Lung (tissue), 11 donors: ENCODE measurements at regions not wholly inside any gene's neighbourhood (a gene's known extent, or its start where the extent isn't known, plus 50 kb on each side); places are given as distances from the start of the nearest gene placed in this dataset.

Experiments
- ATAC-seq: fragments of 200-7000 bp; cut with Tn5 transposase; one replicate; pipeline ENCODE4 v1.9.1; 2020; ENCODE audit warnings: moderate number of reproducible peaks; ENCODE audit not compliant: insufficient read depth, low FRiP score
- DNase-seq, 3 donors: peaks; one replicate each; pipeline ENCODE4 v3.0.0-alpha.2; 2013 to 2017
- H3K27ac ChIP-seq, 2 donors: one replicate each; pipeline ENCODE4 v1.5.1; 2013; ENCODE audit warnings: mild to moderate bottlenecking in 2 of 2, moderate library complexity in 2 of 2, control low read depth in 1 of 2, inconsistent platforms in 1 of 2, low read depth in 1 of 2, low read length in 1 of 2
- H3K27me3 ChIP-seq, 3 donors: one replicate each; pipeline ENCODE4 v1.5.1; 2013; ENCODE audit warnings: low read length in 2 of 3; ENCODE audit not compliant: control insufficient read depth in 3 of 3, insufficient read depth in 3 of 3
- H3K36me3 ChIP-seq, 4 donors: one replicate each; pipeline ENCODE4 v1.5.1; 2013; ENCODE audit warnings: low read length in 4 of 4, mild to moderate bottlenecking in 1 of 4, moderate library complexity in 1 of 4; ENCODE audit not compliant: control insufficient read depth in 4 of 4, insufficient read depth in 4 of 4
- H3K4me1 ChIP-seq, 5 donors: one replicate each; pipeline ENCODE4 v1.5.1; 2013; ENCODE audit warnings: low read length in 5 of 5, mild to moderate bottlenecking in 2 of 5, moderate library complexity in 1 of 5; ENCODE audit not compliant: control insufficient read depth in 5 of 5, insufficient read depth in 5 of 5
- H3K4me3 ChIP-seq: one replicate; pipeline ENCODE4 v1.5.1; 2013; ENCODE audit warnings: mild to moderate bottlenecking, control low read depth, moderate library complexity
- H3K9ac ChIP-seq, 2 donors: one replicate each; pipeline ENCODE4 v1.5.1; 2013; ENCODE audit warnings: low read length in 2 of 2, control low read depth in 1 of 2; ENCODE audit not compliant: insufficient read depth in 1 of 2
- H3K9me3 ChIP-seq, 4 donors: one replicate each; pipeline ENCODE4 v1.5.1; 2013; ENCODE audit warnings: low read length in 3 of 4, mild to moderate bottlenecking in 1 of 4, moderate library complexity in 1 of 4; ENCODE audit not compliant: control insufficient read depth in 4 of 4, insufficient read depth in 3 of 4
- CTCF ChIP-seq: IDR thresholded peaks from 2 replicates; pipeline ENCODE4 v1.5.1; 2012; ENCODE audit warnings: mild to moderate bottlenecking; ENCODE audit errors: control extremely low read depth, extremely low read depth
- WGBS, 2 donors: extraction: QIAGEN DNeasy Blood & Tissue Kit; methylation state at CpG; one replicate each; pipeline ENCODE4 v1.1.7; 2013; 5-methylcytosine and 5-hydroxymethylcytosine counted together
- donor health status: control.
- donor health status: control.
- donor health status: Bipolar disorder and iron deficiency.
- donor health status: healthy.
- donor health status: DM: yes; HTN: yes; CAD: no.

GRCh38 chr3:79926522-79926921 is 158.7 kb upstream of the ROBO1 start:
- 55 to 78% methylated on average over 3 of the region's 3 CpGs for WGBS, 2 donors
- Histone ChIP-seq H3K9ac (no peak overlapping the region), H3K27me3 (no peaks in the 10 kb centered on the region), H3K9me3 (peaks cover 0 to 4% (median 0%) of the 10 kb centered on the region in 4 donors), H3K4me1 (no peaks in the 10 kb centered on the region), H3K36me3 (no peaks in the 10 kb centered on the region), H3K4me3 (no peak overlapping the region), H3K27ac (no peak overlapping the region)
- no peak for TF ChIP-seq CTCF
- no peak for ATAC-seq
- no peak for DNase-seq

GRCh38 chr3:79922633-79923032 is 154.8 kb upstream of the ROBO1 start:
- no peaks in the 10 kb centered on the region for H3K9me3 ChIP-seq
- ATAC-seq: no peak
- DNase-seq: no peak
- no peak overlapping the region for H3K9ac ChIP-seq
- TF ChIP-seq CTCF: no peak
- no peaks in the 10 kb centered on the region for H3K27me3 ChIP-seq
- no peak overlapping the region for H3K4me3 ChIP-seq
- H3K27ac ChIP-seq: no peak overlapping the region
- H3K36me3 ChIP-seq: no peaks in the 10 kb centered on the region
- no peaks in the 10 kb centered on the region for H3K4me1 ChIP-seq

GRCh38 chr3:79917561-79917960 is 149.8 kb upstream of the ROBO1 start:
- H3K4me3 ChIP-seq: no peak overlapping the region
- no peaks in the 10 kb centered on the region for H3K4me1 ChIP-seq
- no peak for ATAC-seq
- 30 to 34% methylated on average over 2 of the region's 2 CpGs for WGBS, 2 donors
- H3K9me3 ChIP-seq: no peaks in the 10 kb centered on the region
- no peaks in the 10 kb centered on the region for H3K36me3 ChIP-seq
- TF ChIP-seq CTCF: no peak
- H3K9ac ChIP-seq: no peak overlapping the region
- no peaks in the 10 kb centered on the region for H3K27me3 ChIP-seq
- H3K27ac ChIP-seq: no peak overlapping the region
- no peak for DNase-seq

- ATAC-seq: no peak
- DNase-seq: no peak
- Histone ChIP-seq H3K27me3 (no peaks in the 10 kb centered on the region), H3K27ac (no peak overlapping the region), H3K4me3 (no peak overlapping the region), H3K36me3 (no peaks in the 10 kb centered on the region), H3K9ac (no peak overlapping the region), H3K4me1 (no peaks in the 10 kb centered on the region), H3K9me3 (no peaks in the 10 kb centered on the region)
- no peak for TF ChIP-seq CTCF
- WGBS, 2 donors: 0 to 34% methylated on average over 2 of the region's 2 CpGs
Measured at GRCh38 chr3:79910337-79910736, 142.5 kb upstream of the ROBO1 start.
